Chondrocyte (in vitro differentiated cells): ENCODE measurements at regions not wholly inside any gene's neighbourhood (a gene's known extent, or its start where the extent isn't known, plus 50 kb on each side); places are given as distances from the start of the nearest gene placed in this dataset.

Source experiments
- DNase-seq: peaks from one replicate; pipeline ENCODE4 v3.0.0; 2021; ENCODE audit warnings: mixed read lengths, low spot score
- H3K27ac Mint-ChIP-seq: one replicate; pipeline ENCODE4 v1.8.0; 2021; ENCODE audit warnings: mild to moderate bottlenecking, moderate library complexity, mixed read lengths; ENCODE audit not compliant: unreplicated experiment
- H3K27me3 Mint-ChIP-seq: 2 replicates; pipeline ENCODE4 v1.8.0; 2021; ENCODE audit warnings: low read depth, mixed read lengths
- H3K36me3 Mint-ChIP-seq: 2 replicates; pipeline ENCODE4 v1.8.0; 2021; ENCODE audit warnings: low read depth, mixed read lengths
- H3K4me1 Mint-ChIP-seq: 2 replicates; pipeline ENCODE4 v1.8.0; 2021; ENCODE audit warnings: low read depth, mild to moderate bottlenecking, mixed read lengths
- H3K4me3 Mint-ChIP-seq: one replicate; pipeline ENCODE4 v1.8.0; 2021; ENCODE audit warnings: mild to moderate bottlenecking, moderate library complexity, mixed read lengths; ENCODE audit not compliant: unreplicated experiment
- H3K9me3 Mint-ChIP-seq: 2 replicates; pipeline ENCODE4 v1.8.0; 2021; ENCODE audit warnings: low read depth, mixed read lengths
- CTCF ChIP-seq: fragments of 200-600 bp; sonication (generic); IDR thresholded peaks from 2 replicates; pipeline ENCODE4 v1.5.0; 2021; ENCODE audit warnings: antibody characterized with exemption, mild to moderate bottlenecking, moderate library complexity

DNA sequence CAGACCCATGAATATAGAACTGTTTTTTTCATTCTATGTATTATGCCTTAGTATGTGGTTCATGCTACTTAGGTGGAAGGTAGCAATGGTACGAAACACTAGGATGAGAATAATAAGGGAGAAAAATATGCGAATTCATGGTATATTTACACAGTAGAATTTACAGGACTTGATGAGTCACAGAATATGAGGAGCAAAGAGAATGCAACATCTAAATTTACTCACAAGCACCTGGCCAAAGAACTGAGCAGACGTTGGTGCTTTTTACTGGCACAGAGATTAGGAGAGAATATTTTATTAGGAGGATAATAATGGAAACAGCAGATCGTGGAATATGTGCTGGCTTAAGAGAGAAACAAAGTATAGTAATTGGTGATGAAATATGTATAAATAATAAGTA is 785.4 kb upstream of the ROBO1 start:
- Mint-ChIP-seq H3K4me1 (no peaks in the 10 kb centered on the region), H3K27ac (no peak overlapping the region), H3K9me3 (no peaks in the 10 kb centered on the region), H3K4me3 (no peak overlapping the region), H3K36me3 (no peaks in the 10 kb centered on the region), H3K27me3 (peaks cover 3% of the 10 kb centered on the region)
- DNase-seq = no peak
- no peak for TF ChIP-seq CTCF

GRCh38 chr3:80550174-80550573 is 782.4 kb upstream of the ROBO1 start:
- no peaks in the 10 kb centered on the region for H3K36me3 Mint-ChIP-seq
- no peak overlapping the region for H3K27ac Mint-ChIP-seq
- no peaks in the 10 kb centered on the region for H3K9me3 Mint-ChIP-seq
- H3K4me3 Mint-ChIP-seq = no peak overlapping the region
- DNase-seq = no peak
- H3K27me3 Mint-ChIP-seq = peaks cover 1% of the 10 kb centered on the region
- no peaks in the 10 kb centered on the region for H3K4me1 Mint-ChIP-seq
- TF ChIP-seq CTCF = no peak

DNA sequence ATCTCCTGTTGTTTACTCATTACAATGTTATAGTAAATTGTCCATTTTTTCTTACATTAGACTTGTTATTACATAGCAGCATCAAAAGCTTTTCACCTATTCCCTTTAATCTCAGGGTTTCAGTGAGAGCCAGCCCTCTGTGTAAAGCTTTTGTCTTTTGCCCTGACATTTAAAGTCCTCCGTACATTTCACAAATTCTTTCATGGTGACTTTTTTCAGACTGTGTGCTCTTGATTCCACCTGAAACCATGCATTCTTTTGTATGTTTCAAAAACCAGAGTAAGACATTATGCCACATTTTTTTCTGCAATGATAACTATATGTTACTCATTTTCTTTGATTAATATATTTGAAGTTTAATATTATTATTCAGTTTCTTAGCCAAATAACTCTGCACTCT is 781.4 kb upstream of the ROBO1 start:
- Mint-ChIP-seq H3K27me3 (peaks cover 1% of the 10 kb centered on the region), H3K27ac (no peak overlapping the region), H3K4me1 (no peaks in the 10 kb centered on the region), H3K4me3 (no peak overlapping the region), H3K36me3 (no peaks in the 10 kb centered on the region), H3K9me3 (no peaks in the 10 kb centered on the region)
- no peak for TF ChIP-seq CTCF
- no peak for DNase-seq

DNA sequence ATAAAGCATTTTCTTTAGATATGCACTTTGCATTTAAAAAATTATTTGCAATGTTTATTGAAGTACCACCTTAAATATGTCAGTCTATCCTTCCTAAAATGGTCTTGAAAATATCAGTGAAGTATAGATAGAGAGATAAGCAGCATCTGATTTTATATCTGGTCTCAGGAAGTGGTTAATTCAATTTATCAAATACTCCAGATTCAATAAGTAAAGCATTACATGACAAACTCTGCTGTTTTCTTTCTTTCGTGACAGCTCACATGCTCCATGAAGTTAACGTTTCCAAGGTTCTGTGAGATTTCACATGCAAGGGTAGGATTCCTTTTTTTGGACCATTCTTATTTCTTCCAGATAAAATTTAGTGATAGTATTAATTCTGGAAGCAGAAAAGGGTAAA is 775.4 kb upstream of the ROBO1 start:
- H3K9me3 Mint-ChIP-seq = no peaks in the 10 kb centered on the region
- no peak for TF ChIP-seq CTCF
- H3K4me1 Mint-ChIP-seq = no peaks in the 10 kb centered on the region
- H3K4me3 Mint-ChIP-seq = no peak overlapping the region
- no peaks in the 10 kb centered on the region for H3K27me3 Mint-ChIP-seq
- no peak for DNase-seq
- no peak overlapping the region for H3K27ac Mint-ChIP-seq
- H3K36me3 Mint-ChIP-seq = no peaks in the 10 kb centered on the region

DNA sequence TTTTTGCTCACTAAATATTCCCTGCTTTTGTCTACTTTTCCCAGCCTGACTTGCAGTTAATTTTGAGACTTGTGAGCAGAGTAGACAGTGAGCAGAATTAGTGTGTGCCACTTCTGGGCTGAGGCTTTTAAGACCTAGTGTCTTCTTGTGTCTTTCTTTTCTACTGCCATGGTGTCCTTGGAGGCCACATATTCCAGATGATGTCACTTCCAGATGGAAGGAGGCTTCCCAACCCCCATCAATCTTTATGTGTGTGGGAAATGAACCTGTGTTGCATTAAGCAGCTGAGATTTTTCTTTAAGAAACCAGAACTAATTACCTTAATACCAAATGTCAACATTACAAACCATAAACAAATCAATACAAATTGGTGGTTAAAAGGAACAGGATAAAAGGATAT is 774.7 kb upstream of the ROBO1 start:
- no peaks in the 10 kb centered on the region for H3K36me3 Mint-ChIP-seq
- H3K4me1 Mint-ChIP-seq = no peaks in the 10 kb centered on the region
- no peaks in the 10 kb centered on the region for H3K27me3 Mint-ChIP-seq
- no peak overlapping the region for H3K27ac Mint-ChIP-seq
- no peak overlapping the region for H3K4me3 Mint-ChIP-seq
- no peak for TF ChIP-seq CTCF
- no peak for DNase-seq
- H3K9me3 Mint-ChIP-seq = no peaks in the 10 kb centered on the region
